GM19395 (cell line): ENCODE measurements at regions not wholly inside any gene's neighbourhood (a gene's known extent, or its start where the extent isn't known, plus 50 kb on each side); places are given as distances from the start of the nearest gene placed in this dataset.
"Not testable (repeated sequence)": the region's sequence is repeated elsewhere in the genome, so short reads cannot be mapped to it uniquely, and the experiment has no call there.

Experiments used
- ATAC-seq: cut with Tn5 transposase; IDR thresholded peaks from one replicate; pipeline ENCODE4 v1.9.1; 2021; ENCODE audit warnings: mild to moderate bottlenecking, moderate library complexity; ENCODE audit not compliant: unreplicated experiment

DNA sequence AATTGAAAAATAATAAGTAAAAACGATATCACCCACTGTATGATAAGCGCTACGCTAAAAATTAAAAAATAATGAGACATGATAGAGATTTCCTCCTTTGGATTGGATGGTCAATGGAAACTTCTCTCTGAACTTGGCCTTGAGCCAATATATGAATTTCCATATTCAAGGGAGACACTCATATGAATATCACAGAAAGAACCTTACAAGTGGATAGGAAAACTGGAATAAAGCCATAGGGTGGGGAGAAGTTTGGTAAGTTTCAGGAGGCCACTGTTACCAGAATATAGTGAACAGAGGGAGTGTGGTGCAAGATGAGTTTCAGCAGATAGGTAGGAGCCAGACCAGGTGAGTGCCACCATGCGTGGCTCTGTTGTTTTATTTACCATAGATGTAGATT is 147.2 kb downstream of the SEM1 start:
- no peak for ATAC-seq

DNA sequence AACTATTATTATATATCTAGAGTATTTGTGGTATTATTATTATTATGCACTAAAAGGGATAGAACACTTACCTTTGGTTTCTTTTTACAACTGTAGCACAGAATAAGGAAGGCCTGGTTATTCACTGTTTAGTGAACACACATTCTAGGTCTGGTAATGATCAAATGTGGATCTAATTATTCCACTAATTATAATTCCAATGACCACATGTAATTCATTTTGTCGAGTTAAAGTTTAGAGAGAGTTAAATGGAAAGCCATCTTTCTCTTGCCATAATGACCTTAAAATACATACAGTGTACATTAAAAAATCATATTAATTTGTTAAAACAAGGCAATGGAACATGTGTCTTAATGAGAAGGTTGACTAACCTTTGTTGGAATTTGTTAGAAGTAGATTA is 147.8 kb downstream of the SEM1 start:
- ATAC-seq, result no peak

DNA sequence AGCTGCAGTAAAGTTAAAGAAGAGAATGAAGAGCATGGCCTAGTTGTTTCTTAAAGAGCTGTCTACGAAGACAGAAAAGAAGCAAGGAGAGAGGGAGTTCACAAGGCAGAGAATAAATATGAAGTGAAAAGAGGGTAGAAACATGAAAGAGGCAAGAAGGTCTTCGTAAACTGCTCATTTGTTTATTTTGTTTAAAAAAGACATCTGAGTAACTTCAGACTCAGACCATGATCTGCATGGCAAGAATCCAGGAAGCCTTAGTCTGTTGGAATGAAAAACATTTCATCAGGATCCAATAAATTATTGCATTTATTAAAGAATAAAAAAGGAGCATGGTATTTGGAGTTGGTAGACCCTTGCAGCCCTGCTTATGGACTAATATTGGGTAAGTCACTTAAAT is 151.1 kb downstream of the SEM1 start:
- ATAC-seq, result no peak

DNA sequence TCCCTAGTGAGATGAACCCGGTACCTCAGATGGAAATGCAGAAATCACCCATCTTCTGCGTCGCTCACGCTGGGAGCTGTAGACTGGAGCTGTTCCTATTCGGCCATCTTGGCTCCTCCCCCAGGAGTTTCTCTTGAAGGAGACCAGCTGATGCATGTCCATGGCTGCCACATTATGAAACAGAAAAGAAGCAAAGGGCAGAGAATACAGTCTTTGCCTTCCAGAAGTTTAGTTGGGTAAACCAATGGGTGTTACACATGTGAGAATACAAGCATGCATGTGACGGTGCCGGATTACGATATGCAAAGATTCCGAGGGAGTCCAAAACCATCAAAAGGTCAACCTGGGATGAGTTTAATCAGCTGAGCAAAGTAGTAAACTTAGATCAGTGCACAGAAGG is 151.6 kb downstream of the SEM1 start:
- ATAC-seq, result no peak

DNA sequence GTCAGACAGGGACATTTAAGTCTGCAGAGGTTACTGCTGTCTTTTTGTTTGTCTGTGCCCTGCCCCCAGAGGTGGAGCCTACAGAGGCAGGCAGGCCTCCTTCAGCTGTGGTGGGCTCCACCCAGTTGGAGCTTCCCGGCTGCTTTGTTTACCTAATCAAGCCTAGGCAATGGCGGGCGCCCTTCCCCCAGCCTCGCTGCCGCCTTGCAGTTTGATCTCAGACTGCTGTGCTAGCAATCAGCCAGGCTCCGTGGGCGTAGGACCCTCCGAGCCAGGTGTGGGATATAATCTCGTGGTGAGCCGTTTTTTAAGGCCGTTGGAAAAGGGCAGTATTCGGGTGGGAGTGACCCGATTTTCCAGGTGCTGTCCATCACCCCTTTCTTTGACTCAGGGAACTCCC is 152.0 kb downstream of the SEM1 start:
- ATAC-seq, result not testable (repeated sequence)

DNA sequence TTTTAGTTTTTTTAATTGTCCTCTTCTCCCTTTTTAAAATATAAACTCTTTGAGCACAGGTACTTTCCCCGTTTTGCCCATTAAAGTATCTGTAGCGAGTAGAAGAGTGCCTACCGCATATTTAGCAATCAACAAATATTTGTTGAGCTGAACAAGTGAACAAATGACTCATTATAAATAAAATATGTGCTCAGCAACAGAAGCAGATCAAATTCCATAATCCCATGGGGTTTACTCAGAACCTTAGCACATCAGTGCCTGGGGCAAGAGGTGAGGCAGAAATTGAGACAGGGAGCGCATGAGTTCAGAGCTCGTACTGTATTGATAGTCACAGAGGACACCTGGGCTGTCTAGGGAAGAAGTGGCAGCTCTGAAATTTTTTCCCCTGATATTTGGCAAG is 161.0 kb downstream of the SEM1 start:
- no peak for ATAC-seq

DNA sequence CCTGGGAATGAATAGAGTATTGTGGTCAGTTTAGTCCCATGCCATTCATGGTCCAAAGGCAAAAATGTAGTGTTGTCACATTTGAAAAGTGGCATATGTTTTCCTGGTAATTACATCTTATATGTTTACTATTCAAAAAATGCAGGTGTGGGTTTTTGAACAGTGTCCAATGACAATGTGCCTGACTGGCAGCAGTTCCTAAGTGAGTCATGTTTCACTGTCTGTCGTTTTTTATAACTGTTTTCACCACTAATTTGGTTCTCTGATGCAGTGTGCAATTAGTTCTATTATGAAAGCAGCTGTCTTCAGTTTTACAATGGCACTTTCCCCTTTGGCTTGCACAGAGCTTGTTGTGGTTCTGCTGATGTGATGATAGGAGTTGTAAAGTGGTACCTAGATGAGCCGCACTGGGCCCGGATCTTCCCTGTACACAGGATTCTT is 162.3 kb downstream of the SEM1 start:
- ATAC-seq, result no peak

DNA sequence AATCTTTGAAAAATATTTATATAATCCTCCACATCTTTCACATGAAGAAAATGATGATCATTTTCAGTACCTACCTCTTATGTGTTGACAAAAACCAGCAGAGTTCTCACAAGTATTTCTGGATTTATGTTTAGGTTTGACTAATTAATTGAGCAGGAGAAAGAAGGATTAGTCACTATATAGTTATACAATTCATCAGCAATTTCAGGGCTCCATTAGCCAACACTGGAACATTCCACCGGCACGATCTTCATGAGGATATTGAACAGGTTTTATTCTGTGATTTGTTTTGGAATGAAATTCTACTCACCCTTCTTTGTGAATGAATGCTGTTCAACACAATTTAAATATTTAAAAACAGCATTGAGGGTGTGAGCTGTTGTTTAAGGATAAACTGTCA is 163.2 kb downstream of the SEM1 start:
- no peak for ATAC-seq

DNA sequence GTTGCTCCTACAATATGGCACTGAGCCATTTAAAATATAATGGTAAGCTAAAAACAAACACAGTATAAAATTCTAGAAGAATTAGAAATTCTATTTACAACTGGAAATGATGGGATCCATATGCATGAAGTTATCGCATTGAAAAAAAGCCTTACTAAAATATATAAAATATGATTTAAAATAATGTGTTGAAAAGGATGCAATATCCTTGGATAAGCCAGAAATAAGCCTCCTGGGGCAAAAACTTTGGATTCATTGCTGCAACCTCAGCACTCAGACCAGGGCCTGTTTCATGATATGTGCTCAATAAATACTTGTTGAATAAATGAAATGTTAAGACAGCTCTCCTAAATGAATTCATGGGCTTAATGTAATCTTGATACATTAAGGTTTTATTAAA is 170.2 kb downstream of the SEM1 start:
- no peak for ATAC-seq

DNA sequence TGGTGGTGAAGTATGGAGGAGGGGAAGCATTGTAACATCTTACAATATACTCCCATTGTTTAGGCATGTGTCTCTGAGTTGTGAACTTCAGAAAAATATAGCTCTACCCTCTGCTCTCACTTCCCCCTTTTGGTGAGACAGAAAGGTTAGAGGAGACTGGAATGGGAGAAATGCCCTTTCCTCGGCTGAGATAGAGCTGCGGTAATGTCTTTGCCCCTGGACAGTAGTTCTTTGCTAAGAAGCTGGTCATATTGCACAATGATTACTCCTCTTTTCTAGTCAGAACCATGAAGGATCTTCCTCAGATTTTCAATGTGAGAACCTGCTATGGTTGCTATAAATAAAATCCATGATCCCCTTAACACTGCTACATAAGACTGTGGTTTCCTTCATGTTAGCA is 171.0 kb downstream of the SEM1 start:
- ATAC-seq, result no peak

DNA sequence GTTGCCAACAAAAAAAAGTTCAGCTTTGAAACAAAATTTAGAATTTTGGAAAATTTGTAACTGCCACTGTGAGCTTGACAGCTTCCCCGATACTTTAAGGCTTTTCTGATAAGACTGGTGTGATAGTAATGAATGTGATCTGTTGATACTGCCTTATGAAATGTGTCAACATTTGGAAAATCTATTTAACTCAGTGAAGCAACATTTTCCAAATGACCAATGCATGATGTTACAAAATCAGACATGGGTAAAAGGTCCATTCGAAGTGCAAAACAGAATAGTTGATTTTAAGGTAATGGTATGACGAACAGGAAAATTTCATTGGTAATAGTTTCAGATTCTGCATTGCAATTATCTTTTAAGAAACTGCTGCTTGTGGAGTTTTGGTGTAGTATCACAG is 175.4 kb downstream of the SEM1 start:
- ATAC-seq, result no peak

DNA sequence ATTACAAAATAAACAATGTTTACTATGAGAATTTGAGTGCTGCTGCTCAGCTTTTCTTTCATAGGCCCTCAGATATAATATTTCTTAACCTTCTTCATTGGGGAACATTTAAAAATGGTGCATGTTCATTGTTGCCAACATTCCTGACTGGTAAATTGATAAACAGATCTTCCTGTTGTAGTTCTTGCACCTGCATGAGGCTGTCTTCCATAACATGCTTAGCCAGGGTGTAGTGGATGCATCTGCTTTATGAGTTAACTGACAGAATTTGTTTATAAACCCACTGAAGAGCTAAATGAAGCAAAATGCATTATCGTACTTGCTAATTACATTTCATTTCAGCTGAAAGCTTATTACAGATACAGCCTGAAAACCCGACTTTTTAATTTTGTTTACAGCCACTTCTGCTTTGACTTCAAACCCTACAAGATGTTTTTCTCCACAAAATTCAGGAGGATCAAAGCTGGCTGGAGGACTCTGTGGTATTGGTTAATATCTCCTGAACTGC is 177.2 kb downstream of the SEM1 start:
- no peak for ATAC-seq

DNA sequence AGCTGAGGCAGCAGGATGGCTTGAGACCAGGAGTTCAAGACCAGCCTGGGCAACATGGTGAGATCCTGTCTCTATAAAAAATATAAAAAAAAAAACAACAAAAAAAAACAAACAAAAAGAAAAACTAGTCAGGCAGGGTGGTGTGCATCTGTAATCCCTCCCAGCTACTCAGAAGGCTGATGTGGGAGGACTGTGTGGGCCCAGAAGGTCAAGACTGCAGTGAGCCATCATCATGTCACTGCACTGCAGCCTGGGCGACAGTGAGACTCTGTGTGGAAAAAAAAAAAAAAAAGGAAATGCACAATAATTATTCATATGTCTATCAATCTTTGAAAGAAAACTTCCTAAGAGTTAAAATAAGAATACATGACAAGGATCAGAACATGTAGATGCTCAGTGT is 178.3 kb downstream of the SEM1 start:
- no peak for ATAC-seq

DNA sequence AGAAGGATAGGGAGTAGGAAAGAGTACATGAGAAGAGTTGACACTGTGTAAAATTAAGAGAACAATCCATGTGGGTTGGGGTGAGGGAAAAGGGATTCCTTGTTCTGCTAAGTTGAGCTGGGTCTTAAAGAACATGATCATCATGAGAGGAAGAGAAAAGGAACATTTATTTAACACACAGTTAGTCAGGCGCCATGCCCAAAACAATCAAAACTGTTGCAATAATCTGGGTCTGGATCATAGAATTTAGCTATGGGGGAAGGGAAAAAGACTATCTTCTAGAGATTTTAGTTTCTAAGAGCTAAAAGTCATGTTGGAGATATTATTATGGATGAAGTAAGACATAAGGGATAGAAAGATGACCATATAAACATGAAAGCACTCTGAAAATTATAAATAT is 178.9 kb downstream of the SEM1 start:
- no peak for ATAC-seq

DNA sequence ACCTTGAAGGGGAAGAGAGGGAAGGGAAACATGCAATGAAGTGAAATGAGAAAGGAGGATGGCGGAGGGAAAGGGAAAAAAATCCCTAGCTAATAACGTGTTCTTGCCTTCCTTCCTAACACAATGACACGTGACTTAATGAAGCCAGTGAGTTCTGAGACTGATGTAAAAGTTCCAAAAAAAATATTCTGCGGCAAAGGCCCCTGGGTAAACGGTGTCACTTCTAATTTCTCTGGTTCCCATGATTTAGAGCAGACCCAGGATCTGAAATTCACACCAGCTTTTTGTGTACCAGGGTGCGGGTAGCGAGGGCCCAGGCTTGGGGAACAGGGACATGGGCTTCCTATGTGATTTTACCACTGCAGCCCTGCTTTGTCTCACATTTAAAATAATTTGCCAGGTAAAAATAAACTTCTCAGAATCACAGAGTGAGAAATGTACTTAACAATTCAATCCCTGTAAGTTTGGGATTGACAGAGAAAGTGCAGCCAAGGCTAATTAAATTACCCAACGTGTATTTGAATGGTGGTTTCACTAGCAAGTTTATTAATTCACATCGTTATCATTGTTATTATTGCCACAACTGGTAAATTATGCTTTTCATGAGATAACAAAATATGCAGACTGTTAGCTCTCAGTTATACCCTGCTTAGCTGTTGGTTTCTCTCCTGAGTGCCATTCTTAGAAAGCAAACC is 182.4 kb downstream of the SEM1 start:
- ATAC-seq, result no peak

DNA sequence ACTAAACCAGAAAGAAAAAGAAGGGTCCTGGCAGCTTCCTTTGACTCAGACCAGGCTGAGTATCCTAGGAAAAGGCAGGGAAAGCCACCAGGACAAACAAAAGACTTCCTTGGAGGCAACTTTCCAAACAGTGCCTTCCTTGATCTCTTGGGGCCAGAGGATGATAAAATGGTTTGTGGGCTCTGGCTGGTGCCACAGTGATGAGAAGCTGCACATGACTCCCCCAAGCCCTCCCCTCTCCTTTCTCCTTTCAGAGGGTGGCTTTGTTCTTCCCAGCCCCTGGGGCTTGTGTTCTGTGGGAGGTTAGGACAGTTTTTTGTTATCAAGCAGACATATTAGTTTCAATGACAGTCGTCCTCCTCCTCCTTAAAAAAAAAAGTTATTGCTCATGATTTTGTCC is 183.2 kb downstream of the SEM1 start:
- no peak for ATAC-seq

DNA sequence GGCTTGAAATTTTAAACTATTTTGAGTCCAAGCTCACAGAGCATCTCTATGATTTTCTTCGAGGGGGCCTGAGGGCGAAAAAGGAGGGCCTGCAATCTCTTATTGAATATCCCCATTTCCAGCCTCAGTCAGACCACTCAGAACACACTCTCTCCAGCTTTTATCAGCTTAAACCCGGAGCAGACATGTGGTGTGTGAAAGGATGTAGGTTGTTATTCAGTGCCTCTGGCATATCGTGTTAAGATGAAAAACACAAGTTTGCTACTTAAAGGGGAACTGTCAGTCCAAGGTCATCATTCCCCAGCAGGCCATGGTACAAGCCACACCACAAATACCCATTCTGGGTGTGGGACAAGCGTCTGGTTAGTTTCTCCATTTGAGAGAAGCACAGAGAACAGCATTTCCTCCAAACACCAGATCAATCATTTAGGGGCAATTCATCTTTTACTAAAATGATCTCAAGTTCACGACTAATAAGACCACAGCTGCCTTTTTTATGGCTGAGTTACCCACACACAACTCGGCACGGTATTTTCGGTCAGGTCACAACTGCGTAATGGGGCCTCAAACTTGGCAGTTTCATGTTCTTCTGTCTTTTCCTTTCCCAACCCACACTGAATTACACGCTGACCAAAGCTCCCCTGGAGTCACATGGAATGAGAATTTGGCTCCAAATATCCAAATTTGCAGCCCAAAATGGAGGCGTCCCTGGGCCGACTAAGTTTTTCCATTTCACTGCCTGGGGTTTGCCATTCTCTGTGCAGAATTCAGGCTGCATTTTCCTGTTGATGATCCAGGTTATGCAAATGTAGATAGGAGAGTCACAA is 188.4 kb downstream of the SEM1 start:
- ATAC-seq, result no peak

DNA sequence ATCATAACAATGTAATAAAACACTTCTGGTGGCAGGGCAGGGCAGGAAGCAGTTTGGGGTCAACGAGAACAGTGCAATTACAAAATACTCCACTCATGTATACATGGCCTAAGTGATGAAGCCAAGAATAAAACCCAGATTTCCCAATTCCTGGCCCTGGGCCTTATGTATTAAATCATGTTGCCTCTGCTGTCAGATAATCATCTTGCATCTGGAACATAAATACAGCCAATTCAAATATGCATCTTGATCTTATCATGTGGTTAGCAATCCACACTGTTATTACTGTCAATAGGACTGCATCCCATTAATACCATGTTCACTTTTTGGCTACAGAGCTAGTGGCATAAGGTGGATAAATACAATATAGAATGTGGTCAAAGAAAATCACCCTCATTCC is 186.5 kb upstream of the SLC25A13 start:
- ATAC-seq, result no peak

DNA sequence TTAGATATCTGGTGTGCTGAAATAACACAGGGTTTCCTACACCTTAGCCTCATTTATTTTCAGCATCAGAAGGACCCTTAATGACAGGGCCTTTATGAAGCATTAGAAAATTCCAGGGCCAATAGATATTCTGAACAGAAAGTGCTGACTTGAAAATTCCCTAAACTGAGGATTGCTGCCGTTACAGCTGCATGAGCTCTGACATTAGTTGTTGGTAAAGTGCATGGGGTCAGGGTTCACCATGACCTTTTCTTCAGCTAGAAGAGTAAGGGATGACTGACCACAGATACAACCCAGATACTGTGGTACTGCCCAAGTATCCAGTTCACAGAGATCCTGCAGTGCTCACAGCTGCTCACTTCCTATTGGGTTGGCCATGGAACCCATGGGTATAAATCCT is 181.7 kb upstream of the SLC25A13 start:
- ATAC-seq, result no peak

DNA sequence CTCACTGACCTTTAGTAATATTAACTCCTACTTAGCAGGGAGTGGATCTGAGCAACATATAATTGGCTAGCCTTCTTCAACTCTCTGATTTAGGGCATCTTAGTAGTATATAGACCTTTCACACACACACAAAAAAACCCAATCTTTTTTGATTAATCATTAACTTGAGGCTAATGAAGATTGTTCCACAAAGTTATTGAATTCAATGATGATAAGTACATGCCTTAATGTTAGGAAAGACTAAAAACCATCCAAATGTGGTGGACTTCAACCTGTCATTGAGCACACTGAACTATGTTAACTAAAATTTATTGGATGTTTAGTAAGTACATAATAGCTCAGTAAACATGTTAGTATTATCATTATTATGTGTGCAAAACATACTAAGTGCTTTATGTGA is 179.4 kb upstream of the SLC25A13 start:
- no peak for ATAC-seq

DNA sequence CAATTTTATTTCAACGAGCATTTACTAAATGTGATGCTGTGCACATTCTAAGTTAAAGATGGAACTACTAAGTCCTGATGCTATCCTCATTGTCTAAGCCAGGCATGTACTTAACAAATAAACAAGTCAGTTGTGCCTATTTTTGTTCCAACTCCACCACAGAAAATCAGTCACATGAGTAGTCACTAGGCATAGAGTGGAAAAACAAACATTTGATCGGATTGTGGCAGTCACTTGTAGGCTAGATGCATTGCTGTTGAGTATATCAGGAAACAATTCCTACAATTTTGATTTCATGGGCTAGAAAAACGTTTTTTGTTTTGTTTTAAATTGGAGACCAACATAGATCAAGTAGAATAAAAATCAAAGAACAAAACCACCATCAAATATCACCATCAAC is 177.6 kb upstream of the SLC25A13 start:
- ATAC-seq, result no peak

DNA sequence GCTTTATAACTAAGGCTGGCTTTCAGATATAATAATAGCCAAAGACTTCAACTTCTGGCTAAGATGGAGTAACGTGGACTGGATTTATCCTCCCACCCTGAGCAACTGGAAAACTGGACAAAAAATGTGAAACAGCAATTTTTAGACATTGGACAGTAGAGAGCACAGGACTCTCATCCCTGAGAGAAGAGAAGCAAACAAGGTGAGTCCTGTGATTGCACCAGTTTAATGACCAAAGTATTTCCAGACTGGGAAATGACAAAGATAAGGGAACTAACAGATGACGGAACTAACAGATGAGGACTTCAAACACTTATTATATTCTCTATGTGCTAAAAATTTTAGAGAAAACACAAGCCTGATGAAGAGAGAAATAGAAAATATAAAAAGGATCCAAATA is 175.7 kb upstream of the SLC25A13 start:
- ATAC-seq, result no peak
